ENCODE measurements at regions not wholly inside any gene's neighbourhood (a gene's known extent, or its start where the extent isn't known, plus 50 kb on each side); places are given as distances from the start of the nearest gene placed in this dataset.

DNA sequence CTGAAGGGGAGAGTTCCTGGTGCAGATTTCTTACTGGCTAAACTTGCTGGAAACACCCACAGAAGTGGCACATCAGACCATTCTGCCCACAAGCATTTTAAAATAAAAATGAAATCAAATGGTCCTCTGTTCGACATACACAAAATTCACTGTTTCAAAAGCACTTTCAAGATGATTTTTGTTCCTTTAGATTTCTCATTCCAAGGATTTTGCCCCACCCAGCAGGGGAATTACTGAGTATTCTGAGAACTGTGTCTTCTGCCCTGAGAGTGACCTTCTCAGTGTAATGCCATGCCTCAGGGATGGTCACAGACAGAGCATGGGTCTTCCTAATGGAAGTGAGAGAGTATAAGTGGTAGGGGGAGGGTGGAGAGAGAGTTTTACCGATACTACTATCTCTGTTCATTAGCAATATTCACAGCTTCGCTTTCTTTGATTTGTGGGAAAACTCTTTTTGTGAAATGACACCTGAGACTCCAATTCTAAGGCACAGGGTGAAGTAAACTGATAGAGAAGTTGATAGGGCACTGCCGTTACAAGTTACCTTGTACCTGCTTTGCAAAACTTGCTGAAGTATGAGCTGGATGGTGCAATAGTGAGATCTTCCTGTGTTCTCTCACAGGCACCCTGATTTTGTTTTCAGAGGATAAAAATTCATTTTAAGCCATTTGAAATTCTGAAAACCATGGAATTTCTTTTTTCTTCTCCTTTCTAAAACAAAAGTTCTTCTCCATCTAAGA, 95.8 kb upstream of the CD180 start:
- Histone ChIP-seq H3K27ac (ENCODE audit: extremely low read depth, low read depth, low read length) (no peak overlapping the region), H3K4me1 (ENCODE audit: control insufficient read depth, insufficient read depth, low read length) (peaks cover 5% of the 10 kb centered on the region), H3K36me3 (ENCODE audit: control insufficient read depth in 2 of 2, insufficient read depth in 1 of 2, low read length in 2 of 2) (no peaks in the 10 kb centered on the region), H3K9me3 (ENCODE audit: control insufficient read depth, insufficient read depth, low read depth, low read length) (no peaks in the 10 kb centered on the region), H3K4me3 (ENCODE audit: low read depth, low read length) (no peak overlapping the region)
- POLR2A ChIA-PET, result no interaction called here
- CTCF ChIA-PET, result no interaction called here
- TF ChIP-seq, protein P1, sequence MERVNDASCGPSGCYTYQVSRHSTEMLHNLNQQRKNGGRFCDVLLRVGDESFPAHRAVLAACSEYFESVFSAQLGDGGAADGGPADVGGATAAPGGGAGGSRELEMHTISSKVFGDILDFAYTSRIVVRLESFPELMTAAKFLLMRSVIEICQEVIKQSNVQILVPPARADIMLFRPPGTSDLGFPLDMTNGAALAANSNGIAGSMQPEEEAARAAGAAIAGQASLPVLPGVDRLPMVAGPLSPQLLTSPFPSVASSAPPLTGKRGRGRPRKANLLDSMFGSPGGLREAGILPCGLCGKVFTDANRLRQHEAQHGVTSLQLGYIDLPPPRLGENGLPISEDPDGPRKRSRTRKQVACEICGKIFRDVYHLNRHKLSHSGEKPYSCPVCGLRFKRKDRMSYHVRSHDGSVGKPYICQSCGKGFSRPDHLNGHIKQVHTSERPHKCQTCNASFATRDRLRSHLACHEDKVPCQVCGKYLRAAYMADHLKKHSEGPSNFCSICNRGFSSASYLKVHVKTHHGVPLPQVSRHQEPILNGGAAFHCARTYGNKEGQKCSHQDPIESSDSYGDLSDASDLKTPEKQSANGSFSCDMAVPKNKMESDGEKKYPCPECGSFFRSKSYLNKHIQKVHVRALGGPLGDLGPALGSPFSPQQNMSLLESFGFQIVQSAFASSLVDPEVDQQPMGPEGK (tag by site-specific recombination; IDR thresholded peaks at IDR 0.05), result no peak

GRCh38 chr5:67291671-67292070, 95.1 kb upstream of the CD180 start:
- Histone ChIP-seq H3K4me1 (ENCODE audit: control insufficient read depth, insufficient read depth, low read length) (peaks cover 5% of the 10 kb centered on the region), H3K27ac (ENCODE audit: extremely low read depth, low read depth, low read length) (no peak overlapping the region), H3K9me3 (ENCODE audit: control insufficient read depth, insufficient read depth, low read depth, low read length) (no peaks in the 10 kb centered on the region), H3K4me3 (ENCODE audit: low read depth, low read length) (no peak overlapping the region), H3K36me3 (ENCODE audit: control insufficient read depth in 2 of 2, insufficient read depth in 1 of 2, low read length in 2 of 2) (no peaks in the 10 kb centered on the region)
- ChIA-PET POLR2A (no interaction called here), CTCF (no interaction called here)
- TF ChIP-seq FEZF1 (tag by site-specific recombination; IDR thresholded peaks at IDR 0.05) (no peak), ZNF747 (tag by site-specific recombination; IDR thresholded peaks at IDR 0.05) (no peak), ZBTB20 (tag by site-specific recombination; IDR thresholded peaks at IDR 0.05) (no peak), ZNF404 (tag by site-specific recombination; IDR thresholded peaks at IDR 0.05) (no peak), ZNF175 (tag by site-specific recombination; IDR thresholded peaks at IDR 0.05) (no peak), MYNN (tag by site-specific recombination; IDR thresholded peaks at IDR 0.05; ENCODE audit: borderline replicate concordance) (no peak), ZNF292 (tag by site-specific recombination; IDR thresholded peaks at IDR 0.05; ENCODE audit: borderline replicate concordance, low read depth) (no peak), KLF17 (tag by site-specific recombination; IDR thresholded peaks at IDR 0.05) (no peak), GLIS2 (tag by site-specific recombination; IDR thresholded peaks at IDR 0.05) (no peak), ZBTB17 (tag by site-specific recombination; IDR thresholded peaks at IDR 0.05) (no peak), ZNF621 (tag by site-specific recombination; IDR thresholded peaks at IDR 0.05) (no peak), ZNF549 (tag by site-specific recombination; IDR thresholded peaks at IDR 0.05) (no peak), TRIM28 (IDR thresholded peaks at IDR 0.05; ENCODE audit: borderline replicate concordance, low read length) (no peak), ZNF830 (tag by site-specific recombination; IDR thresholded peaks at IDR 0.05; ENCODE audit: low read depth) (no peak), ZBTB44 (tag by site-specific recombination; IDR thresholded peaks at IDR 0.05) (no peak), HOXA7 (CRISPR knock-in tag; IDR thresholded peaks at IDR 0.05; ENCODE audit: borderline replicate concordance) (no peak), ZNF664 (tag by site-specific recombination; IDR thresholded peaks at IDR 0.05) (no peak)
- TF ChIP-seq, protein P2, sequence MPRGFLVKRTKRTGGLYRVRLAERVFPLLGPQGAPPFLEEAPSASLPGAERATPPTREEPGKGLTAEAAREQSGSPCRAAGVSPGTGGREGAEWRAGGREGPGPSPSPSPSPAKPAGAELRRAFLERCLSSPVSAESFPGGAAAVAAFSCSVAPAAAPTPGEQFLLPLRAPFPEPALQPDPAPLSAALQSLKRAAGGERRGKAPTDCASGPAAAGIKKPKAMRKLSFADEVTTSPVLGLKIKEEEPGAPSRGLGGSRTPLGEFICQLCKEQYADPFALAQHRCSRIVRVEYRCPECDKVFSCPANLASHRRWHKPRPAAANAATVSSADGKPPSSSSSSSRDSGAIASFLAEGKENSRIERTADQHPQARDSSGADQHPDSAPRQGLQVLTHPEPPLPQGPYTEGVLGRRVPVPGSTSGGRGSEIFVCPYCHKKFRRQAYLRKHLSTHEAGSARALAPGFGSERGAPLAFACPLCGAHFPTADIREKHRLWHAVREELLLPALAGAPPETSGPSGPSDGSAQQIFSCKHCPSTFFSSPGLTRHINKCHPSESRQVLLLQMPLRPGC (tag by site-specific recombination; IDR thresholded peaks at IDR 0.05), result no peak
- TF ChIP-seq, protein P3, sequence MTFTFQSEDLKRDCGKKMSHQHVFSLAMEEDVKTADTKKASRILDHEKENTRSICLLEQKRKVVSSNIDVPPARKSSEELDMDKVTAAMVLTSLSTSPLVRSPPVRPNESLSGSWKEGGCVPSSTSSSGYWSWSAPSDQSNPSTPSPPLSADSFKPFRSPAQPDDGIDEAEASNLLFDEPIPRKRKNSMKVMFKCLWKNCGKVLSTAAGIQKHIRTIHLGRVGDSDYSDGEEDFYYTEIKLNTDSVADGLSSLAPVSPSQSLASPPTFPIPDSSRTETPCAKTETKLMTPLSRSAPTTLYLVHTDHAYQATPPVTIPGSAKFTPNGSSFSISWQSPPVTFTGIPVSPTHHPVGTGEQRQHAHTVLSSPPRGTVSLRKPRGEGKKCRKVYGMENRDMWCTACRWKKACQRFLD (tag by site-specific recombination; IDR thresholded peaks at IDR 0.05), result no peak

Measured in HEK293 (cell line).